Spleen (tissue), 11 donors: ENCODE measurements at regions not wholly inside any gene's neighbourhood (a gene's known extent, or its start where the extent isn't known, plus 50 kb on each side); places are given as distances from the start of the nearest gene placed in this dataset.
A peak's percentile ranks its signal among the peaks of the same experiment; 100 is the strongest.

Experiments
- DNase-seq: peaks from one replicate; pipeline ENCODE4 v3.0.0-alpha.2; 2020
- H3K27ac ChIP-seq, 8 donors: fragments of 200-600 bp; sonication (generic) in 7 of 8; 1 replicate in 4 of 8; 2 replicates in 4 of 8; pipeline versions ENCODE4 v1.5.0 to v1.8.0; 2016 to 2021; ENCODE audit warnings: inconsistent platforms in 4 of 8, mild to moderate bottlenecking in 4 of 8, moderate library complexity in 1 of 8
- H3K27me3 ChIP-seq, 7 donors: fragments of 200-600 bp; sonication (generic) in 6 of 7; replicated peaks in 1 of 7; 1 replicate in 4 of 7; 2 replicates in 3 of 7; pipeline versions ENCODE4 v1.5.0 to v1.8.0; 2016 to 2021; ENCODE audit warnings: inconsistent platforms in 3 of 7, mild to moderate bottlenecking in 1 of 7
- H3K36me3 ChIP-seq, 6 donors: fragments of 200-600 bp; sonication (generic) in 5 of 6; 1 replicate in 4 of 6; 2 replicates in 2 of 6; pipeline versions ENCODE4 v1.5.0 to v1.8.0; 2016 to 2021; ENCODE audit warnings: inconsistent platforms in 2 of 6
- H3K4me1 ChIP-seq, 6 donors: fragments of 200-600 bp; sonication (generic) in 5 of 6; 1 replicate in 3 of 6; 2 replicates in 3 of 6; pipeline versions ENCODE4 v1.5.0 to v1.8.0; 2016 to 2021; ENCODE audit warnings: inconsistent platforms in 3 of 6
- H3K4me3 ChIP-seq, 8 donors: fragments of 200-600 bp; sonication (generic) in 7 of 8; 1 replicate in 4 of 8; 2 replicates in 4 of 8; pipeline versions ENCODE4 v1.5.0 to v1.8.0; 2016 to 2021; ENCODE audit warnings: inconsistent platforms in 4 of 8, mild to moderate bottlenecking in 4 of 8, moderate library complexity in 2 of 8
- H3K9me3 ChIP-seq, 8 donors: fragments of 200-600 bp; sonication (generic) in 7 of 8; 1 replicate in 4 of 8; 2 replicates in 4 of 8; pipeline versions ENCODE4 v1.5.0 to v1.8.0; 2016 to 2021; ENCODE audit warnings: inconsistent platforms in 4 of 8
- CTCF ChIP-seq, 11 experiments: fragments of 200-600 bp in 7 of 11; fragments of 450-650 bp in 4 of 11; sonication (generic) in 4 of 11; IDR thresholded peaks in 8 of 11; conservative IDR thresholded peaks in 3 of 11; 1 replicate in 7 of 11; 2 replicates in 4 of 11; pipeline versions ENCODE4 v1.4.0 to v1.8.0; 2016 to 2021; ENCODE audit warnings: antibody characterized with exemption in 11 of 11, inconsistent platforms in 4 of 11, mild to moderate bottlenecking in 1 of 11
- POLR2A ChIP-seq, 3 donors: fragments of 450-650 bp; IDR thresholded peaks; one replicate each; pipeline ENCODE4 v1.5.1; 2017; ENCODE audit warnings: antibody characterized with exemption in 3 of 3, mild to moderate bottlenecking in 1 of 3
- POLR2AphosphoS5 ChIP-seq, 3 donors: sonication (generic); formaldehyde crosslinking; IDR thresholded peaks; one replicate each; pipeline ENCODE4 v1.5.1; 2017; ENCODE audit warnings: antibody characterized with exemption in 3 of 3
- WGBS, 5 donors: extraction: QIAGEN DNeasy Blood & Tissue Kit in 3 of 5; methylation state at CpG; one replicate each; pipeline versions ENCODE4 v1.1.5 to v1.1.7; 2013 to 2018; 5-methylcytosine and 5-hydroxymethylcytosine counted together
- intact Hi-C: fragments of 100-400 bp; cut with DNase I; formaldehyde crosslinking; loops from one replicate; pipeline ENCODE4 v1.15.0; 2023; ENCODE audit warnings: low total_unique reads
- donor health status: healthy with polysubstance abuse.
- donor health status: DM: no; HTN: no; CAD: no; lungs with moderate emphysema.
- donor health status: DM: no; HTN: no; CAD: no.
- donor health status: Bipolar disorder and iron deficiency.
- donor health status: healthy.
- donor health status: DM: no; HTN: no; CAD: no.
- donor health status: DM: yes; HTN: yes; CAD: no.

DNA sequence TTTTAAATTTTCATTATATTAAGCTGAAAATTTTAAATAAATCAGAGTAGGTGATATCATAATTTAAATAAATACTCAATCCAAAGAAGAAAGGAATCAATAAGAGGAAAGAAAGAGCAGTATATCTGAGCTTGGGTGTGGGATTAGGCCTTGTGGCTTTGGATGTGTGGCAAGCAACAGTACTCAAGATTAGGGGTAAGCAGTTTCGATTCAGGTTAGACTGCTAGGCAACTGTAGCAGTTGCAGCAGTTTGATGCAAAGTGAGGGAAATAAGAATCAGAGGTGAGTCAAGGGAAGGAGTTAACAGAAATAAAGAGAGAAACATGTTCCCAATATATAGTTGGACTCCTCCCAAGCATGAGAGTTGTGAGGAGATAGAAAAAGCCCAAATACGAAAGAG is 599.6 kb upstream of the KLHL4 start:
- H3K27ac ChIP-seq: no peak overlapping the region
- H3K4me3 ChIP-seq: no peak overlapping the region
- TF ChIP-seq POLR2AphosphoS5 (IDR thresholded peaks at IDR 0.05): no peak
- no peak for TF ChIP-seq CTCF (IDR thresholded peaks at IDR 0.05 in 8 of 11, conservative IDR thresholded peaks at IDR 0.05 in 3 of 11)
- TF ChIP-seq POLR2A (IDR thresholded peaks at IDR 0.05): no peak
- no peaks in the 10 kb centered on the region for H3K9me3 ChIP-seq
- no peaks in the 10 kb centered on the region for H3K36me3 ChIP-seq
- intact Hi-C loops: no loop called here
- 43 to 91% (median 52%) methylated on average over 2 of the region's 2 CpGs for WGBS, 5 donors
- H3K4me1 ChIP-seq: no peaks in the 10 kb centered on the region
- no peaks in the 10 kb centered on the region for H3K27me3 ChIP-seq
- DNase-seq: no peak

DNA sequence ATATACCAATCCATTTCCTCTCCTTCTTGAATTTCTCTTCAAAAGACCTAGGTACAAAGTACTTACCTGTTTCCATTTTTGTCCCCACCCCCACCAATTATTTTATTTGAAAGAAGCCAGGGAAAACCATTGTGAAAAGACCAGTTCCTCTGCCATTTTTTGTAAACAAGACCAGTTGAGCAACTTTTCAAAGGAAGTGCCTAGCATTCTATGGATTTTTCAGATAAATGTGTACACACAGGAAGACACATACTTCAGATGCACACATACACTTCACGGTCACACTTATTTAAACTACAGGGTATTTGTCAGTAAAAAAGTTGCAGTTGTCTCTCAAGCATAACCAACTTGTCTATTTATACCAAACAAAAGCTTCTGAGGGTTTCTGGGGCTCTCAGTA is 587.2 kb upstream of the KLHL4 start:
- no peaks in the 10 kb centered on the region for H3K36me3 ChIP-seq
- no peaks in the 10 kb centered on the region for H3K27me3 ChIP-seq
- H3K27ac ChIP-seq: no peak overlapping the region
- TF ChIP-seq POLR2AphosphoS5 (IDR thresholded peaks at IDR 0.05) (no peak), POLR2A (IDR thresholded peaks at IDR 0.05) (no peak), CTCF (IDR thresholded peaks at IDR 0.05 in 8 of 11, conservative IDR thresholded peaks at IDR 0.05 in 3 of 11) (no peak)
- DNase-seq: no peak
- WGBS, 5 donors: 45 to 81% (median 67%) methylated on average over 1 of the region's 1 CpG
- H3K9me3 ChIP-seq: peaks cover 0 to 5% (median 0%) of the 10 kb centered on the region in 8 donors
- no peak overlapping the region for H3K4me3 ChIP-seq
- intact Hi-C loops: no loop called here
- H3K4me1 ChIP-seq: no peaks in the 10 kb centered on the region

GRCh38 chrX:86935988-86936387 is 581.6 kb upstream of the KLHL4 start:
- peak; percentile 55 for DNase-seq
- H3K27me3 ChIP-seq: no peaks in the 10 kb centered on the region
- no peak overlapping the region for H3K27ac ChIP-seq
- intact Hi-C loops: no loop called here
- TF ChIP-seq POLR2A (IDR thresholded peaks at IDR 0.05): no peak
- TF ChIP-seq CTCF (IDR thresholded peaks at IDR 0.05 in 8 of 11, conservative IDR thresholded peaks at IDR 0.05 in 3 of 11): no peak
- TF ChIP-seq POLR2AphosphoS5 (IDR thresholded peaks at IDR 0.05): no peak
- WGBS, 5 donors: 45 to 92% (median 84%) methylated on average over 2 to 5 of the region's 5 CpGs
- peaks cover 0 to 5% (median 0%) of the 10 kb centered on the region in 8 donors for H3K9me3 ChIP-seq
- H3K4me3 ChIP-seq: no peak overlapping the region
- H3K36me3 ChIP-seq: no peaks in the 10 kb centered on the region
- H3K4me1 ChIP-seq: no peaks in the 10 kb centered on the region

DNA sequence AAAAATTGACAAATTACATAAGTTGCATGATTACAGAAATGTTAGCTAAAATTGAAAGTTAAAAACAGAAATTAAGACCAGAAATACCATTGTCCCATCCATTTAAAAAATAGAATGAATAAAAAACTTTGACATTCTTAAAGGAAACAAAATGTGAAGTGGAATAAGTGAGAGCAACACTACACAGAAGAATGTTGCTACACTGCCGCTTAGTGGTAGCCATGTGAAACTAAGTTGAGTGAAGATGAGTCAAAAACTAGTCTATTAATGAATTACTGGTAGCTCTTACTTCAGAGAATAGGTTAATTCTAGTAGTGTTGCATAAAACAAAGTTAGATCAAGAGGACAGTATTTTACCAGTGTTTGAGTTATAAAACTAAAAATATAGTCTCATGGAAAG is 571.0 kb upstream of the KLHL4 start:
- intact Hi-C loops: no loop called here
- Histone ChIP-seq H3K27me3 (no peaks in the 10 kb centered on the region), H3K36me3 (no peaks in the 10 kb centered on the region), H3K9me3 (no peaks in the 10 kb centered on the region), H3K27ac (no peak overlapping the region), H3K4me1 (no peaks in the 10 kb centered on the region), H3K4me3 (no peak overlapping the region)
- no peak for TF ChIP-seq POLR2AphosphoS5 (IDR thresholded peaks at IDR 0.05)
- peak in 3 of 11 experiments; percentile 14 to 30 (median 15) for TF ChIP-seq CTCF (IDR thresholded peaks at IDR 0.05 in 8 of 11, conservative IDR thresholded peaks at IDR 0.05 in 3 of 11)
- WGBS, 5 donors: 0 to 5% (median 2%) methylated on average over 1 of the region's 1 CpG
- no peak for DNase-seq
